GM20000 (cell line): ENCODE measurements at regions not wholly inside any gene's neighbourhood (a gene's known extent, or its start where the extent isn't known, plus 50 kb on each side); places are given as distances from the start of the nearest gene placed in this dataset.

Source experiments
- DNase-seq: peaks from one replicate; pipeline ENCODE4 v3.0.0; 2012; ENCODE audit warnings: low spot score
- CTCF ChIP-seq: IDR thresholded peaks from 2 replicates; pipeline ENCODE4 v1.5.1; 2012; ENCODE audit warnings: mild to moderate bottlenecking, control low read depth; ENCODE audit errors: extremely low read depth, missing control alignments

- no peak for TF ChIP-seq CTCF
- no peak for DNase-seq
These were observed 502.9 kb downstream of the PTPRU start for GRCh38 chr1:29739176-29739575.

GRCh38 chr1:29736582-29737188 lies 500.4 kb downstream of the PTPRU start:
- peak; percentile 33 for DNase-seq
- no peak for TF ChIP-seq CTCF

- DNase-seq, result no peak
These were observed 496.1 kb downstream of the PTPRU start for GRCh38 chr1:29732453-29732852.

DNA sequence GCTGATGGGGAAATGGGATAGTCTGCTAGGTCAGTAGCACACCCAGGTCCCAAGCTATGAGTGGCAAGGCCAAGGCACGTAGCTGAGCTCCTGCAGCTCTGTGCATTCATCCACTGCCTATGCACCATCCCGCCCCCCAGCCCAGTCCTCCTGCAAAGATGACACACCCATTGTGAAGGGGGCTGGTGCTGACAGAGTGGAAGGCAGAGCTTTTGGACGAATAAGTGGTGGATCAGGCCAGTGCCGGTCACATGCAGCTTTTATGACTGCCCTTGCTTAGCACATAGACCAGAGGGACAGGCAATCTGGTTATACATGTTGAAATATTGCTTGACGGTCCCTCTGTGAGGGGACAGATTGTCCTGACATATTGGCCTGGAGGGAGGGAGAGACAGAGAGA lies 494.3 kb downstream of the PTPRU start:
- DNase-seq, result no peak
- TF ChIP-seq CTCF, result no peak

More at GRCh38 chr1:29732453-29732852, 496.1 kb downstream of the PTPRU start:
- TF ChIP-seq CTCF, result no peak

- DNase-seq, result no peak
- no peak for TF ChIP-seq CTCF
These were observed 493.0 kb downstream of the PTPRU start for GRCh38 chr1:29729281-29729680.

- TF ChIP-seq CTCF, result no peak
- no peak for DNase-seq
These were observed 492.4 kb downstream of the PTPRU start for GRCh38 chr1:29728703-29729102.

DNA sequence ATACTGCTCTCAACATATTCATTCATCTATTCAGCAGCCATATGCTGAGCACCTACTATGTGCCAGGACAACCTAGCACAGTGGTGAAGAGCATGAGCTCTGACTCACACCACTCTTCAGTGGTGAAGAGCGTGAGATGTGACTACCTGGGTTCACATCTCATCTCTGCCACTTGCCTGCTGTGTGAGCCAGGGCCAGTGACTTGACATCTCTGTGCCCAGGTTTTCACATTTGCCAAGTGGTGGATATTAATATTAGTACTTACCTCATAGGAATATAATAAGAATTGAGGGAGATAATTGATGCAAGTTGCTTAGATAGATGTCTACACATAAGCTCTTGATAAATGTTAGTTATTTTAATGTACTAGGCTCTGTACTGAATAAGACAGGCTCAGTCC lies 488.9 kb downstream of the PTPRU start:
- no peak for DNase-seq
- TF ChIP-seq CTCF, result no peak
